ENCODE measurements at regions not wholly inside any gene's neighbourhood (a gene's known extent, or its start where the extent isn't known, plus 50 kb on each side); places are given as distances from the start of the nearest gene placed in this dataset.

- no peaks in the 10 kb centered on the region for H3K36me3 Mint-ChIP-seq (ENCODE audit: low read depth)
- peaks cover 2% of the 10 kb centered on the region for H3K4me1 Mint-ChIP-seq (ENCODE audit: low read depth)
- no peak overlapping the region for H3K27ac Mint-ChIP-seq
- no peaks in the 10 kb centered on the region for H3K9me3 Mint-ChIP-seq
- no peak overlapping the region for H3K4me3 Mint-ChIP-seq
- no peaks in the 10 kb centered on the region for H3K27me3 Mint-ChIP-seq (ENCODE audit: low read depth)
These were observed 446.6 kb downstream of the PLA2G4A start for GRCh38 chr1:187275346-187275745.

DNA sequence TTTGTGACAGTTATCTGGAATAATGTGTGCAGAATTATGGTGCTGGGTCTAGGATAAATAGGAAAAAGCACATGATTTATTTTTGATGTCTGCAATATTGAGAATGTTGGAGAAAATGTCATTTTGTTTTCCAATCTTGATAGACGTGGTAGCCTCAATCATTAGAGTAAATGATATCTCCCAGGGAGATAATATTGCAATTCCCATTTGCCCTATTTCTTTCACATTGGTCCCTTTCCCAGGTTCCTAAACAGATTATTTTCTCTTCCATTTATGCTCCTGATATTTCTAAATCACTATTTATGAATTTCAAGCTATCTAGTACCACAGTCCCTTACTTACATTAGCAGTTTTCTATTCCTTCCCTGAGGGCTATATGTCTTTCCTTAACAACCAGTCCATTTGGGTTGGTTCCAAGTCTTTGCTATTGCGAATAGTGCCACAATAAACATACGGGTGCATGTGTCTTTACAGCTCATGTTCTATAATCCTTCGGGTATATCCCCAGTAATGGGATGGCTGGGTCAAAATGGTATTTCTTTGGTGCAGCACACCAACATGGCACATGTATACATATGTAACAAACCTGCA is 447.3 kb downstream of the PLA2G4A start:
- H3K36me3 Mint-ChIP-seq (ENCODE audit: low read depth): no peaks in the 10 kb centered on the region

DNA sequence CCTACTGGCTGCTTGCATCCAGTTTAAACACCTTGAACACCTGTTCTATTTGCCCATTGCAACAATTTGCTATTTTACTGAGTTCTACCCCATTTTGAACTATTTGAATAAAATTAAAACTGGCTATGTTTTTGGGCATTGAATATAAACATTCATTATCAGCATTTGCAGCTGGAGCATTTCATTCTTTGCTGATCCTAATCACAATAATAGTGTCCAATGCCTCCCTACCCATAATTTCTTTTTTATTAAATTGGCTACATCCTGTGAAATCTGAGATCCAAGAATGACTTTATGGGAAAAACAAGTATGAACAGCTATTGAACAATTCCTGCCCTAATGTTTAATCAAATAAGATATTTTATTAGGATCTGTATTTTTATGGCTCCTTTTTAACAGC is 447.9 kb downstream of the PLA2G4A start:
- H3K27me3 Mint-ChIP-seq (ENCODE audit: low read depth): no peaks in the 10 kb centered on the region

More for the DNA sequence above, 447.3 kb downstream of the PLA2G4A start:
- no peak overlapping the region for H3K27ac Mint-ChIP-seq
- no peaks in the 10 kb centered on the region for H3K9me3 Mint-ChIP-seq
- peaks cover 2% of the 10 kb centered on the region for H3K4me1 Mint-ChIP-seq (ENCODE audit: low read depth)
- no peak overlapping the region for H3K4me3 Mint-ChIP-seq
- no peaks in the 10 kb centered on the region for H3K27me3 Mint-ChIP-seq (ENCODE audit: low read depth)

GRCh38 chr1:187280031-187280430 is 451.3 kb downstream of the PLA2G4A start:
- Mint-ChIP-seq H3K27me3 (ENCODE audit: low read depth) (no peaks in the 10 kb centered on the region), H3K4me1 (ENCODE audit: low read depth) (peaks cover 1% of the 10 kb centered on the region), H3K36me3 (ENCODE audit: low read depth) (no peaks in the 10 kb centered on the region), H3K9me3 (no peaks in the 10 kb centered on the region), H3K27ac (no peak overlapping the region), H3K4me3 (no peak overlapping the region)

More for the DNA sequence above, 447.9 kb downstream of the PLA2G4A start:
- Mint-ChIP-seq H3K9me3 (no peaks in the 10 kb centered on the region), H3K36me3 (ENCODE audit: low read depth) (no peaks in the 10 kb centered on the region), H3K27ac (no peak overlapping the region), H3K4me3 (no peak overlapping the region), H3K4me1 (ENCODE audit: low read depth) (peaks cover 2% of the 10 kb centered on the region)

GRCh38 chr1:187281085-187281484 is 452.3 kb downstream of the PLA2G4A start:
- no peaks in the 10 kb centered on the region for H3K4me1 Mint-ChIP-seq (ENCODE audit: low read depth)
- H3K36me3 Mint-ChIP-seq (ENCODE audit: low read depth): no peaks in the 10 kb centered on the region
- no peaks in the 10 kb centered on the region for H3K27me3 Mint-ChIP-seq (ENCODE audit: low read depth)
- H3K9me3 Mint-ChIP-seq: no peaks in the 10 kb centered on the region
- H3K4me3 Mint-ChIP-seq: no peak overlapping the region
- H3K27ac Mint-ChIP-seq: no peak overlapping the region

DNA sequence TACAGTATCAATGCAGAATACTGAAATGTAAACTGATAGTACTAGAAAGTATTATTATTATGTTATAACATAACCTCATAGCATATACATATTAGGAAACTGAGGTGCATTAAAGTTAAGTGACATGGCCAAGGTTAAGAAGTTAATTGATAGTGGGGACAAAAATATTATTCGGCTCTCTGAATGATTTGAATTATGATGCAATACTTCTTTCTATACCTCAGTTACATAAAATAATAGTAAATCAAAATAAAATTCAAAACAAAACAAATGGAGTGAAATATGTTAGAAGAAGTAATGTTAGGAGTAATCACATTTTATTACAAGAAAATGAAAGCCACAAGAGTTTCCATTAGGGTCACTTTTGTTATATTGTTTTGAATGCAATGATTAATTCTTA is 455.2 kb downstream of the PLA2G4A start:
- H3K27ac Mint-ChIP-seq: no peak overlapping the region
- H3K4me1 Mint-ChIP-seq (ENCODE audit: low read depth): no peaks in the 10 kb centered on the region
- no peaks in the 10 kb centered on the region for H3K9me3 Mint-ChIP-seq
- H3K4me3 Mint-ChIP-seq: no peak overlapping the region
- no peaks in the 10 kb centered on the region for H3K27me3 Mint-ChIP-seq (ENCODE audit: low read depth)
- no peaks in the 10 kb centered on the region for H3K36me3 Mint-ChIP-seq (ENCODE audit: low read depth)

DNA sequence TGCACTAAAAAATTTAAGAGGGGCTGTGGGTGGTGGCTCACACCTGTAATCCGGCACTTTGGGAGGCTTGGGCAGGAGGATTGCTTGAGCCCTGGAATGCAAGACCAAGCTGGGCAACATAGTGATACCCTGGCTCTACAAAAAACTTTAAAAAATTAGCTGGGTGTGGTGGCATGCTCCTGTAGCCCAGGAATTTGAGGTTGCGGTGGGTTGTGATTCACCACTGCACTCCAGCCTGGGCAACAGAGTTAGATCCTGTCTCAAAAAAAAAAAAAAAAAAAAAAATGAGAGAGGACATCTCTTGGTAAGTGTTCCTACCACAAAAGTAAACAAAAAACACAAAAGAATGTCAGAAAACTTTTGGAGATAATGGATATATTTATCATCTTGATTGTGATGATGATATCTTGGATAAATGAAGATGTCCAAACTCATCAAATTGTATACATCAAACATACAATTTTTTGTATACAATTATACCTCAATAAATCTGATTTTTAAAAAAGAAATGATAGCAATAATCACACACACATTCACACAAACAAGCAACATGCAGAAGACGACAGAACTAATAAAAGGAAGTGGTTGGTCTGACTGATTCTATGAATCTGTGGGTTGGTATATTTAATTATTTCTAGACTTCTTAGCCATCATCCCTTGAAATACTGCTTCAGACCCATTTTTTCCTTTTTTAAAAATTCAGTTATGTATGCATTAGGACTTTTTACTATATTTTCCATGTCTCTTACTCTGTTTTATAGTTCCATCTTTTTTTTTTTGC is 465.9 kb downstream of the PLA2G4A start:
- Mint-ChIP-seq H3K4me3 (no peak overlapping the region), H3K27me3 (ENCODE audit: low read depth) (no peaks in the 10 kb centered on the region), H3K4me1 (ENCODE audit: low read depth) (no peaks in the 10 kb centered on the region), H3K36me3 (ENCODE audit: low read depth) (no peaks in the 10 kb centered on the region), H3K27ac (no peak overlapping the region), H3K9me3 (no peaks in the 10 kb centered on the region)

DNA sequence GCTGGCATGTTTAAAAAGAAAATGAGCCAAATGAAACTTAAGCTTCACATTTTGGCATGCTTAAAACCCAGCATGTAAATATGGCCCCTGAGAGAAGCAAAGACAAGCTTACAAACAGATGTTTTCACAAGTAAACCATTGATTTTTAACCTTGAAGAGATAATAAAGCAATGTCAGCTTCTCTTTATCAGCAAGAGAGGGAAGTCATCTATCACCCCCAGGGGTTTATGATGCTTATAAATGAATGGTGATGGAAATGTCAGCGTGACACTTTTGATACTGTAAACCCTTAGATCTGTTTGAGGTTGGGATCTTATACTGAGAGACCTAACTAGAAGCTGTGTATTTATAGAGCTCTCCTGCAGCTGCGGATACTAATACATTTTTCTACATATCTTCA is 471.3 kb downstream of the PLA2G4A start:
- H3K4me3 Mint-ChIP-seq: no peak overlapping the region
- no peaks in the 10 kb centered on the region for H3K36me3 Mint-ChIP-seq (ENCODE audit: low read depth)
- no peaks in the 10 kb centered on the region for H3K4me1 Mint-ChIP-seq (ENCODE audit: low read depth)
- no peak overlapping the region for H3K27ac Mint-ChIP-seq
- no peaks in the 10 kb centered on the region for H3K27me3 Mint-ChIP-seq (ENCODE audit: low read depth)
- H3K9me3 Mint-ChIP-seq: peaks cover 3% of the 10 kb centered on the region

GRCh38 chr1:187306710-187307415 is 478.1 kb downstream of the PLA2G4A start:
- no peak overlapping the region for H3K27ac Mint-ChIP-seq
- H3K4me1 Mint-ChIP-seq (ENCODE audit: low read depth): peaks cover 1% of the 10 kb centered on the region
- H3K27me3 Mint-ChIP-seq (ENCODE audit: low read depth): no peaks in the 10 kb centered on the region
- H3K4me3 Mint-ChIP-seq: no peak overlapping the region
- peaks cover 3% of the 10 kb centered on the region for H3K9me3 Mint-ChIP-seq
- H3K36me3 Mint-ChIP-seq (ENCODE audit: low read depth): no peaks in the 10 kb centered on the region

- H3K27ac Mint-ChIP-seq: no peak overlapping the region
- no peak overlapping the region for H3K4me3 Mint-ChIP-seq
- no peaks in the 10 kb centered on the region for H3K36me3 Mint-ChIP-seq (ENCODE audit: low read depth)
- peaks cover 1% of the 10 kb centered on the region for H3K4me1 Mint-ChIP-seq (ENCODE audit: low read depth)
- H3K9me3 Mint-ChIP-seq: no peaks in the 10 kb centered on the region
- H3K27me3 Mint-ChIP-seq (ENCODE audit: low read depth): no peaks in the 10 kb centered on the region
These were observed 481.4 kb downstream of the PLA2G4A start for GRCh38 chr1:187310038-187310631.

DNA sequence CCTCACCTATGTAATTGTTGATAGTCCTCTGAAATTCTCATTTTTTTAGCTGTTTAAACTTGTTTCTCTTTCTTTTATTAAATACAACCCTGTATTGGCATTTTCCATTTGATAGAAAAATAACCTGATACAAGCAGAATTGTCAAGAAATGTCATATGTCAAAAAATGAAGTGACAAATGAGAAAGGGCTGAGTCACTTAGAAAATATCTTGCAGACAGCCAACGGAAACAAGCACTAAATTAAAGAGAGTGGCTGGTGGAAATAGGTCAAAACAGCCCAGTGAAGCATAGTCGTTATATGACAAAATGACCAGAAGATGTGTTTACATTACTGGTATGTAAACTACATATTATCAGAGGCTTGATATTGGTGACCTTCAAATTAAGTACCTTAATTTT is 484.4 kb downstream of the PLA2G4A start:
- Mint-ChIP-seq H3K27ac (no peak overlapping the region), H3K27me3 (ENCODE audit: low read depth) (no peaks in the 10 kb centered on the region), H3K4me3 (no peak overlapping the region), H3K4me1 (ENCODE audit: low read depth) (peaks cover 1% of the 10 kb centered on the region), H3K36me3 (ENCODE audit: low read depth) (no peaks in the 10 kb centered on the region), H3K9me3 (no peaks in the 10 kb centered on the region)

- H3K36me3 Mint-ChIP-seq (ENCODE audit: low read depth): no peaks in the 10 kb centered on the region
- H3K27ac Mint-ChIP-seq: no peak overlapping the region
- no peak overlapping the region for H3K4me3 Mint-ChIP-seq
- peaks cover 5% of the 10 kb centered on the region for H3K9me3 Mint-ChIP-seq
- H3K27me3 Mint-ChIP-seq (ENCODE audit: low read depth): no peaks in the 10 kb centered on the region
- no peaks in the 10 kb centered on the region for H3K4me1 Mint-ChIP-seq (ENCODE audit: low read depth)
These were observed 497.8 kb downstream of the PLA2G4A start for GRCh38 chr1:187326557-187326956.

DNA sequence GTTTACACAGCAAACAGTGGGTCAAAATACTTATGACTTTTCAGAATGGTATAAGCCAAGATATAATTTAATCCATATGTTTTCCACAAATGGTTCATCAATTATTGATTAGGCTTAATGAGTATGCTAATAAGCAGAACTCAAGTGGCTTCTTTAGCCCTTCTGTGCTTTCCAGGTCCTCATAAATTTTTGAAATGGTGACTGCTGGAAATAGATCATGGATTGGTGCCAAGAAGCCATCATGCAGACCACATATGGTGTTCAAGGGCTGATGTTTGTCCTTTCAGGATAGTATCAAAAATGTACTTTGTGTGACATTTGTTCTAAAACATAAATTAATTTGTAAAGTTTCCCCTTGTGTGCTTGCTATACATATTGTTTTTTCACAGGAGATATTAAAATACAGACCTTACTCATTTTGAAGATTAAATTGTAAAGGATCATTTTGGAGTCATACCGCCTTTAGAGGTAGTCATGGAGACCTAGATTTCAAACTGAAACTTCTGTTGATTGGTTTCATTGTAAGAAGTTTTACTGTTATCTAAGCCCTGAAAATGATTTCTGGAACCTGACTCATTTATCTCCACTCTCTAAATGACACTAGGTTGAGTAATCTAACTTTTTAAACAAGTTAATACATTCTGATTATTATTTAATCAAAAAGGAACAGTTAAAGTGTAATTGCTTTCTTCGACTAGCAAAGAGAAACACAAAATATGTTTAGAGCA is 507.9 kb downstream of the PLA2G4A start:
- Mint-ChIP-seq H3K27me3 (ENCODE audit: low read depth) (no peaks in the 10 kb centered on the region), H3K9me3 (peaks cover 3% of the 10 kb centered on the region), H3K4me1 (ENCODE audit: low read depth) (no peaks in the 10 kb centered on the region), H3K4me3 (no peak overlapping the region), H3K27ac (no peak overlapping the region), H3K36me3 (ENCODE audit: low read depth) (no peaks in the 10 kb centered on the region)

GRCh38 chr1:187338762-187339412 is 510.1 kb downstream of the PLA2G4A start:
- Mint-ChIP-seq H3K27me3 (ENCODE audit: low read depth) (no peaks in the 10 kb centered on the region), H3K4me1 (ENCODE audit: low read depth) (no peaks in the 10 kb centered on the region), H3K9me3 (peaks cover 3% of the 10 kb centered on the region), H3K36me3 (ENCODE audit: low read depth) (no peaks in the 10 kb centered on the region), H3K4me3 (no peak overlapping the region), H3K27ac (no peak overlapping the region)

All from T-helper 1 cell treated with Interleukin-12 subunit alpha and Interleukin-12 subunit beta and Interleukin-4 antibody, amounts not matched to agents 30 μg/mL and 1 μg/mL, for 36 hours (primary cell).